Gastrocnemius medialis (tissue), 4 donors: ENCODE measurements at regions not wholly inside any gene's neighbourhood (a gene's known extent, or its start where the extent isn't known, plus 50 kb on each side); places are given as distances from the start of the nearest gene placed in this dataset.

Experiments used
- CTCF ChIP-seq, 5 experiments: fragments of 450-650 bp in 3 of 5; fragments of 200-600 bp in 2 of 5; sonication (generic) in 2 of 5; IDR thresholded peaks in 4 of 5; conservative IDR thresholded peaks in 1 of 5; 1 replicate in 4 of 5; 2 replicates in 1 of 5; pipeline ENCODE4 v1.5.1; 2016 to 2019; ENCODE audit warnings: antibody characterized with exemption in 5 of 5, mild to moderate bottlenecking in 3 of 5, moderate library complexity in 3 of 5
- POLR2A ChIP-seq, 2 donors: fragments of 450-650 bp; IDR thresholded peaks; one replicate each; pipeline ENCODE4 v1.6.1; 2017; ENCODE audit warnings: antibody characterized with exemption in 2 of 2, mild to moderate bottlenecking in 2 of 2, moderate library complexity in 2 of 2

- TF ChIP-seq CTCF (IDR thresholded peaks at IDR 0.05 in 4 of 5, conservative IDR thresholded peaks at IDR 0.05 in 1 of 5) (no peak), POLR2A (IDR thresholded peaks at IDR 0.05) (no peak)
Observed at GRCh38 chr10:65042496-65042895, 1521.3 kb downstream of the REEP3 start.
